ENCODE measurements at regions not wholly inside any gene's neighbourhood (a gene's known extent, or its start where the extent isn't known, plus 50 kb on each side); places are given as distances from the start of the nearest gene placed in this dataset.

DNA sequence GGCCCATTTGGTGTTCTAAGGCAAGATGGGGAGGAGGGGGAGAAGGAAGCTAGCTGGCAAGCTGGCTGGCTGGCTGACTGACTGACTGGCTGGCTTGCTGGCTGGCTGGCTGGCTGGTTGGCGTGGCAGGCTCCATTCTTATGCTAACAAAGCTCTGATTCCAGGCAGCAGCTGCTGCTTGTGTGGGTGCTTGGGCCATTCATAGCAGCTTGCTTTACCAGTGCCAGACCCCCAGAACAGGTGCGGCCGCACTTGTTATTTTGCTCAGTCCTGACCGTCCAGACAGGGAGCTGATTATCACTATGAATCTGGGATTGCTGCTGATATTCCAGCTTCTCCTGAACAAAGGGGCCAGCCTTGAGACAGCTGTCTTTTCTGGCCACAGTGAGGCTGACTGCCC is 131.2 kb upstream of the PAK3 start:
- no peak for TF ChIP-seq CTCF (IDR thresholded peaks at IDR 0.05; ENCODE audit: low read depth, low read length, poor library complexity, severe bottlenecking)
- TF ChIP-seq EZH2phosphoT487 (IDR thresholded peaks at IDR 0.05; ENCODE audit: borderline replicate concordance, low read length) = no peak

Data from DOHH2 (cell line).